NCI-H2029 (cell line): ENCODE measurements at regions not wholly inside any gene's neighbourhood (a gene's known extent, or its start where the extent isn't known, plus 50 kb on each side); places are given as distances from the start of the nearest gene placed in this dataset.
A peak's percentile ranks its signal among the peaks of the same experiment; 100 is the strongest.
"Not testable (repeated sequence)": the region's sequence is repeated elsewhere in the genome, so short reads cannot be mapped to it uniquely, and the experiment has no call there.

ENCODE experiments used
- DNase-seq: peaks from one replicate; lab custom pipeline; 2025; lab: John Stamatoyannopoulos, UW

- not testable (repeated sequence) for DNase-seq
Observed at GRCh38 chr3:30328935-30329334, 277.5 kb upstream of the TGFBR2 start.

GRCh38 chr3:30331519-30331918 is 274.9 kb upstream of the TGFBR2 start:
- DNase-seq = no peak

GRCh38 chr3:30332196-30333021 is 274.0 kb upstream of the TGFBR2 start:
- no peak for DNase-seq

GRCh38 chr3:30333143-30333542 is 273.3 kb upstream of the TGFBR2 start:
- no peak for DNase-seq

GRCh38 chr3:30333903-30334302 is 272.5 kb upstream of the TGFBR2 start:
- no peak for DNase-seq

GRCh38 chr3:30340500-30340899 is 265.9 kb upstream of the TGFBR2 start:
- DNase-seq = no peak

GRCh38 chr3:30341079-30341478 is 265.3 kb upstream of the TGFBR2 start:
- DNase-seq = no peak

GRCh38 chr3:30341851-30342250 is 264.6 kb upstream of the TGFBR2 start:
- DNase-seq = no peak

GRCh38 chr3:30342318-30343060 is 263.9 kb upstream of the TGFBR2 start:
- no peak for DNase-seq

- DNase-seq = no peak
Observed at GRCh38 chr3:30343067-30343831, 263.2 kb upstream of the TGFBR2 start.

- no peak for DNase-seq
Observed at GRCh38 chr3:30343861-30344260, 262.5 kb upstream of the TGFBR2 start.

GRCh38 chr3:30344288-30344687 is 262.1 kb upstream of the TGFBR2 start:
- peak; percentile 87 for DNase-seq

- DNase-seq = no peak
Observed at GRCh38 chr3:30346933-30347320, 259.5 kb upstream of the TGFBR2 start.

- no peak for DNase-seq
Observed at GRCh38 chr3:30347679-30348216, 258.7 kb upstream of the TGFBR2 start.

GRCh38 chr3:30349507-30349906 is 256.9 kb upstream of the TGFBR2 start:
- no peak for DNase-seq

- no peak for DNase-seq
Observed at GRCh38 chr3:30350011-30350410, 256.4 kb upstream of the TGFBR2 start.

GRCh38 chr3:30350901-30351300 is 255.5 kb upstream of the TGFBR2 start:
- DNase-seq = no peak

- no peak for DNase-seq
Observed at GRCh38 chr3:30352410-30353318, 253.7 kb upstream of the TGFBR2 start.

GRCh38 chr3:30353711-30354467 is 252.5 kb upstream of the TGFBR2 start:
- DNase-seq = no peak

- DNase-seq = no peak
Observed at GRCh38 chr3:30354513-30354912, 251.9 kb upstream of the TGFBR2 start.

GRCh38 chr3:30354972-30355371 is 251.4 kb upstream of the TGFBR2 start:
- DNase-seq = peak; percentile 90
